Stimulated activated CD4-positive, alpha-beta T cell treated with anti-CD3 and anti-CD28 coated beads, Interleukin-2, amount 100 ng/mL, for 48 hours (primary cell): ENCODE measurements at regions not wholly inside any gene's neighbourhood (a gene's known extent, or its start where the extent isn't known, plus 50 kb on each side); places are given as distances from the start of the nearest gene placed in this dataset.
"Not testable (repeated sequence)": the region's sequence is repeated elsewhere in the genome, so short reads cannot be mapped to it uniquely, and the experiment has no call there.

Experiments used
- DNase-seq, 2 donors: peaks; one replicate each; pipeline ENCODE4 v3.0.0-alpha.2; 2020

DNA sequence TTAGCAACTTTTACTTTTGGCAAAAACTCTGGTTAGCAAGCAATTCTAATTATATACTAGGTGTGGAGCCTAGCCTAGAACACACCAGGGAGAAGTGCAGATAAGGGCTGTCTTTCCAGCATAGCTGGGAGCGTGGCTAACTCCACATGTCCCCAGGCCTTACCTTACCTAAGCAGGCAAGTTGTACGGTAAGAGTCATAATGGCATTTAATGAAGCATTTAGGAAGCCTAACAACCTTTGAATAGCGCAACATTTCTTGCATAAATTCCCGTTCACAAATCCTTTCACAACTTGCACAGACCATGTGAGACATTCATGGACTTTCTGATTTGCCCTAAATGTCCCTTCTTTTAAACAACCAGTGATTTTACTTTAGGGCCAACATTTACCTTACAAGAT, 917.4 kb upstream of the ACO1 start:
- no peak for DNase-seq

DNA sequence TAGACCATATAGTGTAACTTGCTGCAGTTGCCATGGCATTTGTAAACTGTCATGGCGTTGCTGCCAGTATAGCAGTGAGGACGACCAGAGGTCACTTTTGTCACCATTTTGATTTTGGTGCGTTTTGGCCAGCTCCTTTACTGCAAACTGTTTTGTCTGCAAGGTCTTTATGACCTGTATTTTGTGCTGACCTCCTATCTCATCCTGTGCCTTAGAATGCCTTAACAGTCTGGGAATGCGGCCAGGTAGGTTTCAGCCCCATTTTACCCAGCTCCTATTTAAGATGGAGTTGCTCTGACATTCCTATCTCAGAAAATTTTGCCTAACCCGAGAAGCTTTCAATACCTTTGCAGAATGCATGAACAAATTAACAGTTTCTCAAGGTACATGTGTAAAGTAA, 914.4 kb upstream of the ACO1 start:
- DNase-seq, result no peak

DNA sequence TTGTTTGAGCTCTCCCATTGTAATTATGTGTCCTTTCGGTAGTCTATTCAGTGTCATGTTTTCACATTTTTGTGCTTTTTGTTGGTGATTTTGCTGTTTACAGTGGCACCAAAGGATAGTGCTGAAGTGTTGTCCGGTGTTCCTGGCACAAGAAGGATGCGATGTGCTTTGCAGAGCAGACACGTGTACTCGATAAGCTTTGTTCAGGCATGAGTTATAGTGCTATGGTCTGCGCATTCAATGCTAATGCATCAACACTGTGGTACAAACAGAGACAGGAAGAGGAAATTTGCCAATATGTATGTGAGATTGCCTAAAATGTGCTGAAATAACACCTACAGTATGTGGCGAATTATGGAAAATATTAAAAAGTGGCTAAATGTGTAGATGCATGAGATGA, 913.4 kb upstream of the ACO1 start:
- DNase-seq, result no peak

DNA sequence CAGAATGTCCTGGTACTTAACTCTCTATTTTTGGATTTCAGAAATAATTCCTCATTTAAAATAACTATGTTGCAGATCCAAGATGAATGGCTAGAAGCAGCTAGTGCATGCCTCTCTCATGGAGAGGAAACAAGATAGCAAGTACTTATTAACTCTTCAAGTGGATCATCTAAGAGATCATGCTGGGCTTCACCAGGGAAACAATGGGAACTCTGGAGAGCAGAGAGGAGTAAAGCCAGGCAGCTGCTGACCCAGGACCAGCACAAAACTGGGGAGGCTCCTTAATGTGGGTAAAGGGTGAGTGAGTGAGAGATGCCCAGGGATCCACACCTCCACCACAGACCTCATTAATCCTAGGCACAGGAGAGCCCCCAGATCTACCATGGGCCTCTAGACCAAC, 897.8 kb upstream of the ACO1 start:
- no peak for DNase-seq

DNA sequence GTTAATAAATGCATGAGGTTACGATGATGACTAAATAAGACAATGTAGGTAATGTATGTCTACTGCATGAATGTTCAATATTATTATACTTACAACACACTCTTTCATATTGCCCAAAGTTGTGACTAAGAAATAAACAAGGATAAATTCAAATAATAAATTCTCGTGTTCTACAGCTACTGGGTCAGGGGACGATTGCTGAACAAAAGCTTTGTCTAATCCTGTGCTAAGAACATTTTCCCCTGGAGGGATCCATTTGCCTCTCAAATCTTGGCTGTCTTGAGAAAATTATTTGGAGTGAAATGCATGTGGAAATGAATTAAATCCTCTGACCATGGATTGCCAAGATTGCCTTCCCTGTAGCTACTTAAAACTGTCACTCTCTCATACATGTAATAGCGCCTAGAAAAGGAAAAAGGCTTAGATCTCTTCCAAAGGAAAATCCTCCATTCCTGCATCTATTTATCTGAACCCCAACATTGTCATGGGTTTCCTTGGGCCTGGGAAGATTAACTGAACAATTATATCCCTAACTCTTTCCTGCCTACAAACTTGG, 893.8 kb upstream of the ACO1 start:
- no peak for DNase-seq

DNA sequence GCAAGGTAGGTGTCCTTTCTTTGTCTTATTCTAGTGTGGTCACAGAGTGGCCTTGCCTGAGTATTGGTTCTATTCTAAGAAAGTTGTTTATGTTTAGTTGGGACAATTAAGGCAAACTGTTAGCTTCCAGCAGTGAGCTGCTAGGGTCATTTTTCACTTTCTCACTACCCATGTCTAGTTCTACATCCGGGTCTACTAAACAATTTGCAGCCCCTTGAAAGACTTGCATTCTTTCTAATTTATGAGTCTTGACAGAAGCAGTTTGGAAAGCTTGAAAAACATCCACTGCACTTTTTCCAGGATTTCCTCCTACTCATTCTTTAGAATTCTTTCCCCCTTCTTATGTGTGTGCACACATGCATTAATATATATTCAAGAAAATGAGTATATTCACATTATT, 892.2 kb upstream of the ACO1 start:
- no peak for DNase-seq

DNA sequence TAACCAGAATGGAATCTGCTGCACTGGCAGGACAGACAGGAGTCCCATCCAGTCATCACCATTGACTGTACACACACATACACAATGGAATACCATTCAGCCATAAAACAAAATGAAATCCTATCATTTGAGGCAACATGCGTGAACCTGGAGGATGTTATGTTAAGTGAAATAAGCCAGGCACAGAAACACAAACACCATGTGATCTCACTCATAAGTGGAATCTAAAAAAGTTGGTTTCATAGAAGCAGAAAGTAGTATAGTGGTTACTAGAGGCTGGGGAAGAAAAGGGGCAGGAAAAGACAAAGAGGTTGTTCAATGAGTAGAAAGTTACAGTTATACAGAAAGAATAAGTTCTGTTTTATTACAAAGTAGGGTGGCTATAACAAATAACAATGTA, 884.0 kb upstream of the ACO1 start:
- DNase-seq, result no peak

DNA sequence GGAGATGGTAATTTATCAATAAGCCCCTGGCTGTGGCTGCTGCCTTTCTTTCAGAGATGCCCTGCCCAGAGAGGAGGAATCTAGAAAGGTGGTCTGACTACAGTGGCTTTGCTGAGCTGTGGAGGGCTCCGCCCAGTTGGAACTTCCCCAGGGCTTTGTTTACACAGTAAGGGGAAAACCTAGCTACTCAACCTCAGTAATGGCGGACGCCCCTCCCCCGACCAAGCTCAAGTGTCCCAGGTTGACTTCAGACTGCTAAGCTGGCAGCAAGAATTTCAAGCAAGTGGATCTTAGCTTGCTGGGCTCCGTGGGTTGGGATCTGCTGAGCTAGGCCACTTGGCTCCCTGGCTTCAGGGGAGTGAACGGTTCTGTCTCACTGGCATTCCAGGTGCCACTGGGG, 865.4 kb upstream of the ACO1 start:
- DNase-seq, result no peak

DNA sequence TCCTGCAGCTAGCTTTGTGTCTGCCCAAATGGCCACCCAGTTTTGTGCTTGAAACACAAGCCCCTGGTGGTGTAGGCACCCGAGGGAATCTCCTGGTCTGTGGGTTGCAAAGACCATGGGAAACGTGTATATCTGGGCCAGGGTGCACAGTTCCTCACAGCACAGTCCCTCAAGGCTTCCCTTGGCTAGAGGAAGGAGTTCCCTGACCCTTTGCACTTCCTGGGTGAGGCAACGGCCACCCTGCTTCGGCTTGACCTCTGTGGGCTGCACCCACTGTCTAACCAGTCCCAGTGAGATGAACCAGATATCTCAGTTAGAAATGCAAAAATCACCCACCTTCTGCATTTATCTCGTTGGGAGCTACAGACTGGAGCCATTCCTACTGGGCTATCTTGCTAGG, 865.0 kb upstream of the ACO1 start:
- no peak for DNase-seq

DNA sequence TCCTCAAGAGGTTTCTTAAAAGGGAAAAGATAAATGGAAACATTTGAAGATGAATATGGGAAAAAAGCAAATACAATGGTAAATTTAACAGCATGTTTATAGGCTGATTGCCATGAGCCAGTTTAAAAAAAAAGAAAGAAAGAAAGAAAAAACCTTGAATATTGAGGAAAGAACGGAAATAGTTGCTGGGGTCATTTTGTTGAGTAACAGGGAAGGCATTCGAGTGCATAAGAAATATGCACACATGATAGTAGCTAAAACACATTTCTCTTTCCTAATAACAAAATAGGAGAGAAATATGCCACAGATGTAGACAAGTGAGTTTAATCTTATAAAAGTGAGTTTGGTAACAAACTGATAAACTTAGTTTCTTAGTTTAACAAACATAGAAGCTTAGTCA, 864.6 kb upstream of the ACO1 start:
- DNase-seq, result no peak

DNA sequence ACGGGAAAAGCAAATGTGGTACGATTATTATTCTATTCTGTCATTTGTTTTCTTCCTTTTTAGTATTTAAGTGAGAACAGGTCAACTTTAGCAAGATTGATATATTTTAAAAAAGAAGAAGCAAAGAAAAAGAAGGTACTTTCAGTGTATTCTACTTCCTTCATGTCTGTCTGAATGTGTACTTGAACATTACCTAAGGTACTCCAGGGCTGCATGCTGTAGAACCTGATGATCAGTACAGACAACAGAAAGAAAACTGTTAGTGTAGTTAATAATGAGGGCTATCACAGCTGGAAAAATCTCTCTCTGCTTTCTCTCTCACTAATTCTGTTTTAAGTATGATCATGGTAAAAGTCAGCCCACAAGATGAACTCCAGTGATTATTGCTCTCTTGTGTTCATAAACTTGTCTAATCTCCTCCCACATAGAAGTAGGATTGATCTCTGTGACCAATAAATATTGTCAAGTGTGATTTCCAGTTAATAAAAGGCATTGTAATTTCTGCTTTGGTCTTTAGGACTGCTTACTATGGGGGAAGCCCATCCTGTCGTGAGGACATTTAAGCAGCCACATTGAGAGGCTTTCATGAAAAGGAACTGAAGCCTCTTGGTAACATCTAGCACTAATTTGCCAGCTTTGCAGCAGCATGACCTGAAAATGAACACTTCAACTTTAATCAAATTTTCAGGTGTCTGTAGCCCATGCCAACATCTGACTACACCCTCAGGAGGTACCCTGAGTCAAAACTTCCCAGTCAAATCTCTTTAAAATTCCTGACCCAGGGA, 864.0 kb upstream of the ACO1 start:
- no peak for DNase-seq

DNA sequence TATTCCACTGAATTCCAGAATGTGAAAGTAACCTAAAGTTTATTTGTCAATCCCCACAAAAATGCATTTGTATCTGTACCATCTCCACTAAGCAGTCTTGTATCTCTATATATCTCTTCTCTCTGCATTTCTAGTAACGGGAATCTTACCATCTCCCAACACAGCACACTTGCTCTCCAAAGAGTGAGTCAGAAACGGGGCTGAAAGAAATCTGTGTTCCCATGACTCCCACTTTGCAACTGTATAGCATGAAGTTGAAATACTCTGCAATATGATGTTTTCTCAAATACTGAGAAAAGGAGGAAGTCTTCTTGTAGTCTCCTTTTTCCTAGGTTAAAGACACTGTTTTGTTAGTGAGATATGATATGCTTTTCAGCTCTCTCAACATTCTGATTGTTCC, 848.8 kb upstream of the ACO1 start:
- DNase-seq, result no peak

DNA sequence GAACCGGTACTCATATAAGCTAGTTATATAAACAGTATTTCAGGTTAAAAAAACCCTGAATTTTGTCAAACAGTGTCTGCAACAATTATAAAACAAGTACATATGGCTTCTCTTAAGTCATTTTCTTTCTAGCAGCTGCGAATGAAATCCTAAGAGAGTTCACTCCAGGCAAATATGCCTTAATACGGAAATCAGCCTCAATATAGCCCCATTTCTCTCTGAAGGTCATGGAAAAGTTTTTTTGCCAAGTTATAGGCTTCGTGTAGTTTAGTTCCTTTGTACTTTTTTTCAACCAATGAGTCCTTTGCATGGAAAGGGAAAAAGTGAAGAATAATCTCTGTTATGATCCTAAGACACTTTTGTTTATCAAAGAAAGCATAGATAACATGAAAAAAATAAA, 848.0 kb upstream of the ACO1 start:
- no peak for DNase-seq

DNA sequence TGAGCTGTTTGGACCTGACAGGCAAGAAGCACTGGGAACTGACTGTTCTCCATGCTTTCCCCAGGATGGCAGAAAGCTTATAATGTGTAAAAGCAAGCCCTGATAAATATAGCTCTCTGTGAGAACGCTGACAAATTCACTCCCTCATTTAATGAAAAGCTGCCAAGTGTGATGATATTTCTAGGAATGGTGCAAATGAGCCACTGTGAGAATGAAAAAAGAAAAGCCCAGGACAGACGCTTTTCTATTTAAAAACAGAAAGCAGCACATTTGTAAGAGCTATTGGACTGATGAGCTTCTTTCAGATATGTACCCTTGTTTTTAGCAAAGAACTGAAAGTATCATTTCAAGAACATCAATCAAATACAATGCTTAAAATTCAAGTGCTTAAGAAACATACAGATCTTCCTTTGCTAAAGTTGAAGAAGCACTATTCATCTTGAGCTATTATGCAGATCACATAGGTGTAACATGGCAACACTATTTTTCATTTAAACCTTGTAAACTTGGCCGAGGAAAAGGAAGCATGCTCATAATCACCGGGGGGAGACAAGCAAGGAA, 842.6 kb upstream of the ACO1 start:
- DNase-seq, result no peak

DNA sequence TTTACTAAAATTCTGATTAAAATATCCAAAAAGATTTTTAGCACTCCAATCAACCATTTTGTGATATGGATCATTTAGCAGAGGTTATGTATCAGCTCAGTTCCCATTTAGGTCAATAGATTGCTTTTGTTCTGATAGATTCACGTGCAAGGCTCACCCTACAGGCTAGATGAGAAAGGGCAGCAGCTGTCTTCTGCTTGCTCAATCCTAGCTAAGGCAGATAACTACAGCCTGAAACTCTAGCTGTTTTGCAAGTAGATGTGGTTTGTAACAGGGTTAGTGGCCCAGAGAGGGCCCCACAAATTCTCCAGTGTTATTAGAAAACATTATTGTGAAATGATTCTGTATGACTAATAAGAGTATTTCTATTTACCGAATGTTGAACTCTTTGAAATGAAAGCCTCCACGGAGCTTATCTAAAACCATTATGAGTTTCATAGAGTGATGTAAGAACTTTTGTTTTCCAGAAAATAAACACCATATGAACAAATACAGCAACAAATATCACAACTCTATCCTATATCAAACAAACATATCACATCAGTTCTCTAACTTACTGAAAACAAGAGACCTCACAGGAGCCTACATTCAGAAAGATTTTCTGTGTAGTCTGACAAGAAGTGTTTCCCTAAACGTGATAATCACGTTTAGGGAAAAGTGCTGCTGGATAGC, 841.9 kb upstream of the ACO1 start:
- DNase-seq, result no peak

DNA sequence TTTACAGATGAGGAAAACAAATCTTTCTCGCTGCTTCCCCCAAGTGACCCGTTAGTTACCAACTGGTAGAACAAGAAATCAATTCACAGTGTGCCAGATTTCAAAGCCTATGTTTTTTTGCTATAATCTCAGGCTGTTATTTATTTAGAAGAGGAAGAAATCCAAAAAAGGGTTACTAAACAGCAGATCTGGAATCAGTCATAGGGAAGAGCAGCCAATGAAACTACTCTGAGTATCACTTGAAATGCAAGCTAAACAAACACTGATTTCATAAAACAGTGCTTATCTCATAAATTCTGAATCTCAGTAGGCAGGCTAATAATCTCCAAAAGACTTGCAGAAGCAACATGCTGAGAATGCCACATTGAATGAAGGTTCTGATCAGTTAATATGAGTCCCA, 829.5 kb upstream of the ACO1 start:
- DNase-seq, result no peak

DNA sequence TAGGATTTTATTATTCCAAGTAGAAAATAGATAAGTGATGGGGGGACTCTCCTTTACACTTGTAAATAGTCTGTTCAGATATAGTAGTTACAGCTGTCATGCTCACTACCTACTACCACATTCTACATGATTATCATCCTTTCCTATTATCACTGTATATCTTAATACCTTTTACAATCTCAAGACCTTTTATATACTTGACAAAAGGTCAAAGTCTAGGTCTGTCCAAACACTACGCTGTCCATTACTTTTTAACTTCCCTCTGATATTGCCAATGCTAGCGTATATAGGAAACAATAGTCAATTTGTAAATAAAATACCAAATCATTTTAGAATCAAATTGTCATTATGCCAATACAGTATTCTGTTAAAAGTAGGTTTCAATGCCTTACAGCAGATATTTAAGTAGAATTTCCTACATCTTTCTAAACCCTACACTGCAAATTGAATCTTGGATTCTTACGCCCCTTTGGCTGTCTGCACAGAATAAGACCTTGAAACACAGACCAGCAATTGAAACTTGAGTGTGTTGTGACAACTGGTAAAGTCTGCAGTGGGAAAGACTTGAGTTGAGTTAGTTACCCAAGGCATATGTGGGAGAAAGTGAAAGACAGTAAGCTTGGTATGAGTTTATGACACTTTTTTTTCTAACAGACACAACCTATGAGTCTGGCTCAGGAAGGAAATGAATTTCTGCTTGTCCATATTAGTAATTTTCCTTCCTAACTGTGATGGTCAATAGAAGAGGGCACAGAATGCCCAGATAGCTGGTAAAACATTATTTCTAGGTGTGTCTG, 827.6 kb upstream of the ACO1 start:
- no peak for DNase-seq

DNA sequence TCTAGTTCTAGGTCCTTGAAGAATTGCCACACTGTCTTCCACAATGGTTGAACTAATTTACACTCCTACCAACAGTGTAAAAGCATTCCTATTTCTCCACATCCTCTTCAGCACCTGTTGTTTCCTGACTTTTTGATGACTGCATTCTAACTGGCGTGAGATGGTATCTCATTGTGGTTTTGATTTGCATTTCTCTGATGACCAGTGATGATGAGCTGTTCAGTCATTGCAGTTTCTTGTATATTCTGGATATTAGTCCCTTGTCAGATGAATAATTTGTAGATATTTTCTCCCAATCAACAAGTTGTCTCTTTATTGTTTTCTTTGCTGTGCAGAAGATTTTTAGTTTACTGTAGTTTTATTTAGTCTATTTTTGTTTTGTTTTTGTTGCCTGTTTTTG, 812.3 kb upstream of the ACO1 start:
- DNase-seq, result not testable (repeated sequence)

DNA sequence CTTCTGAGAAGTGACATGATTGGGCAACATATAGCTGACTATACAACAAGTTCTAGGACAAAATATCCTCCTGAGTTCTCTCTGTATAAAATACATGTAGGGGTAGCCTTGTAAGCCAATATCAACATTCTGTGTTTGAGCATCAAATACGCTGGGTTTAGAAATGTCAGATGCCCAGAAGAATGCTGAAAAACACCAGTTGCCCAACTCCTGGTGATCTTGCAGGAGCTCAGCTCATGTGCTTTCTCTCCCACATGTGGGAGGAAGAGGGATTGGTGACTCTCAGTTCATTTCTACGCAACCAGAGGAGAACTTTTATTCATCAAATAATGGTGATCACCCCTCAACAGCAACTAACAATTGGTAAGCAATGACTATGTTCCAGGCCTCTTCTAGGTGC, 810.9 kb upstream of the ACO1 start:
- no peak for DNase-seq

DNA sequence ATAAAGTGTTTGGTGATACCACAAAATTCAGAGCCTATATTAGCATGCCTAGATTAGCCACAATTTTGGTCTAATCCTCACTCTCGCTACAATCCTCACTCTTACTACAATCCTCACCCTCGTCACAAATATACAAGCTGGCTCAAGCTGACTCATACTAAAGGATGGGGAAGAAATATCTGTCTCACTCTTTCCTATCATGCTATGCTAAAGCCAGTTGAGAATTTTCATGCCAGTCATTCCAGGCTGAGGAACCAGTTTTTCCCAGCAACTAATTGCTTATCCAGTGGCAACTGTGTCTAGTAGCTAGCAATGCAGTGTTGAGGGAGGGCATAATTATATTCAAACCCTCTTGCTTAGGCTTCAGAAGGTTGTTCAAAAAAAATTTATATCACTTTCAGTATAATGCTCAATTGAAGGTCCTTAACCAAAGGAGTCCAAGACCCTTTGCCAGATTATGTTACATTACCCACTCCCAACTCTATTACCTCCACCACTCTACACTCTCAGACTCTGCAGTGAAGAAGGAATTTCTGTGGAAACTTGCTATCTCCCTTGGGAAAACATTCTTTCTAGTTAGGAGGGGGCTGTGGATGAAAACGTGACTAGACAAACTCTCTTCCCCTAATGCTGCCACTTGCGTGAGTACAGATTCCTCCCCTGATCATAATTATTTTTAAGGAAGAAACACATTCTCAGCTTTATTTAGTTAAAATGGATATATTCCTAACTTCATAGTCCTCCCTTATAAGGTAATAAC, 810.3 kb upstream of the ACO1 start:
- no peak for DNase-seq

DNA sequence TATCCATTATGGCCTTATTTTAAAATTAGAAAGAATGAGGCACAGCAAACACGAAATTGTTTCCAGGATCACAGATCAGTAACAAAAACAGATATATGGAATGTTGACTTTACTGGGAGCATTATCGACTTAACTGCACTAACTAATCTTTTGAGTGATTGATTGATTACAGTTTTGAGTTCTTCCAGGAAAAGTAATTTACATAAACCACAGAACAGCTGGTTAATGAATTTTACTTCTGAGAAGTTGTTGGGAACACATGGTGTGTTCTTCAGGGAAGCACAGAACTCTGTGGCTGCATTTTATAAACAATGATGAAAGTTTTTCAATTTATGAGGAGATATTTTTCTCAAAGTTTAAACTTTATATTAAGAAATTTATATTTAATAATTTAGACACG, 802.4 kb upstream of the ACO1 start:
- DNase-seq, result no peak

DNA sequence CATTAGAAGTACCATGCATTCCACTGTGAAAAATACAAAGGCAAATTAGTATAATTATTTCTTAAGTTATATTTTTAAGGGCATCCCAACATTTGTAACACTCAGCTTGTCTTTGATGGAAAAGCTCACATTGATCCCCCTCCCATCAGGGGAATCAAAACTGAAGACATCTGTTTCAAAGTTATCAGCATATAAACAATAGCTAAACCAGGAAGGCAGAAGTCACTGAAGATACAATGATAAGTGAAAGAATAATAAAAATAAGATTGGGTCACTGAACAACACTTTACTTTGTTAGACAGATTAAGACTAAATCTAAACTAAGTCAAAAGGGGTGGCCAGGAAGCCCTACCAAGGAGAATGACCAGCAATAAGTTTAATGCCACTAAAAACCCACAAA, 801.9 kb upstream of the ACO1 start:
- no peak for DNase-seq

DNA sequence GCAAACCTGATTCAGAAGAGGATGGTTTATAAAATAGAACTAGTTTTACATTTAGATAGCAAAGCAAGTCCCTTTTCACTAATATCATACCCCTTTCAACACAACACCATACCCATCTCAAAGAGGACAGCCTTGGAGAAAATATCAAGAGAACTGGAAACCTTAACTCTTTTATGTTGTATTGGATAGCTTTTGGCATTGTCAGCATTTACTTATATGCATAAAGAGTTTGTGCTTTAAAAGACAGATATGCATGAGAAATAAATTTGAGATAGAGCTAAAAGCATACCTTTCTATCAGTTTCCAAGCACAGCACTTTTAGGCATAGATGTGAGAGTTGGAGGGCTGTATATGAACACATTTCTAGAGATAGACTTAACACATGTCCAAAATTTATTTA, 799.3 kb upstream of the ACO1 start:
- no peak for DNase-seq
